Transverse colon (tissue), 4 donors: ENCODE measurements at regions not wholly inside any gene's neighbourhood (a gene's known extent, or its start where the extent isn't known, plus 50 kb on each side); places are given as distances from the start of the nearest gene placed in this dataset.

ENCODE experiments used
- DNase-seq: peaks from one replicate; pipeline ENCODE4 v3.0.0-alpha.2; 2019
- H3K27ac ChIP-seq, 4 donors: fragments of 200-600 bp; sonication (generic); 2 replicates each; pipeline ENCODE4 v1.5.1; 2016 to 2018; ENCODE audit warnings: inconsistent platforms in 4 of 4
- H3K27me3 ChIP-seq: fragments of 200-600 bp; sonication (generic); 2 replicates; pipeline ENCODE4 v1.5.1; 2017; ENCODE audit warnings: inconsistent platforms
- H3K36me3 ChIP-seq, 4 donors: fragments of 200-600 bp; sonication (generic); 2 replicates each; pipeline ENCODE4 v1.5.1; 2017 to 2019; ENCODE audit warnings: inconsistent platforms in 4 of 4
- H3K4me1 ChIP-seq, 4 donors: fragments of 200-600 bp; sonication (generic); 2 replicates each; pipeline ENCODE4 v1.5.1; 2017 to 2020; ENCODE audit warnings: inconsistent platforms in 4 of 4
- H3K4me3 ChIP-seq, 4 donors: fragments of 200-600 bp; sonication (generic); 1 replicate in 1 of 4; 2 replicates in 3 of 4; pipeline versions ENCODE4 v1.5.1 to v1.6.1; 2017 to 2019; ENCODE audit warnings: inconsistent platforms in 4 of 4
- H3K9me3 ChIP-seq, 2 donors: fragments of 200-600 bp; sonication (generic); 2 replicates each; pipeline ENCODE4 v1.5.1; 2017 to 2019; ENCODE audit warnings: inconsistent platforms in 2 of 2
- EP300 ChIP-seq: sonication (generic); formaldehyde crosslinking; IDR thresholded peaks from one replicate; pipeline ENCODE4 v1.6.1; 2017; ENCODE audit warnings: antibody characterized with exemption, low read depth
- POLR2A ChIP-seq: fragments of 450-650 bp; IDR thresholded peaks from one replicate; pipeline ENCODE4 v1.6.1; 2016; ENCODE audit warnings: antibody characterized with exemption, mild to moderate bottlenecking, moderate library complexity
- POLR2AphosphoS5 ChIP-seq, 3 donors: sonication (generic); formaldehyde crosslinking; IDR thresholded peaks; one replicate each; pipeline ENCODE4 v1.6.1; 2016; ENCODE audit warnings: antibody characterized with exemption in 3 of 3
- WGBS, 2 donors: methylation state at CpG; one replicate each; pipeline ENCODE4 v1.1.5; 2018; ENCODE audit warnings: low coverage in 1 of 2; 5-methylcytosine and 5-hydroxymethylcytosine counted together
- in situ Hi-C, 4 donors: fragments of 200-750 bp; cut with MboI; loops; one replicate each; pipeline versions ENCODE4 v1.15.0 to v1.15.1; 2017; ENCODE audit warnings: low sequenced_read_pairs in 3 of 4, low pct_ligation_motif_present in 1 of 4, low pct_unique_long_range_greater_than_20kb in 1 of 4
- intact Hi-C: fragments of 100-400 bp; cut with DNase I; formaldehyde crosslinking; loops from one replicate; pipeline ENCODE4 v1.15.1; 2023; ENCODE audit warnings: low total_unique reads
- TF ChIP-seq, protein P1 (sequence below), 5 experiments: fragments of 200-600 bp in 3 of 5; fragments of 450-650 bp in 2 of 5; sonication (generic) in 3 of 5; IDR thresholded peaks; 1 replicate in 2 of 5; 2 replicates in 3 of 5; pipeline ENCODE4 v1.5.1; 2016 to 2017; ENCODE audit warnings: antibody characterized with exemption in 5 of 5, inconsistent platforms in 3 of 5, mild to moderate bottlenecking in 2 of 5, moderate library complexity in 1 of 5

DNA sequence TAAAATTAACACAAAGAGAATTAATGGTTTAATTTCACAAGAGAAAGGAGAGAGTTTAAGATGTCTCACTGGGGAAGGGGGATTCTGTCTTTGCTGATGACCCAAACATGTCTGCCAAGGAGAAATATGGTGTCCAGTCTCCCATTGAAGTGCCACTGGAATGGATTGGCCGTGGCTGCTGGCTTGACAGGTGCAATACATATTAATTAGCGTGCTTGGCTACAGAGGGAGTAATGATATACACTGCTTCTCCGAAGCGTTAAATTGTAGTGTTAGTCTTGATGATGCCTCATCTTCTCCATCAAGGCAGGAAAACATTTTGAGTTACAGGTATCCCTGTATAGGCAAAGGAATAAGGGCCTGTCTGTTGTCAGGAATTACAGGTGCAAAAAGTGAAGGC, 393.4 kb upstream of the TMPO start:
- H3K4me1 ChIP-seq = no peaks in the 10 kb centered on the region
- H3K4me3 ChIP-seq = no peak overlapping the region
- no peak overlapping the region for H3K27ac ChIP-seq
- DNase-seq = no peak
- intact Hi-C loops (no loop called here), in situ Hi-C loops (no loop called here)
- no peaks in the 10 kb centered on the region for H3K36me3 ChIP-seq
- TF ChIP-seq, protein P1, sequence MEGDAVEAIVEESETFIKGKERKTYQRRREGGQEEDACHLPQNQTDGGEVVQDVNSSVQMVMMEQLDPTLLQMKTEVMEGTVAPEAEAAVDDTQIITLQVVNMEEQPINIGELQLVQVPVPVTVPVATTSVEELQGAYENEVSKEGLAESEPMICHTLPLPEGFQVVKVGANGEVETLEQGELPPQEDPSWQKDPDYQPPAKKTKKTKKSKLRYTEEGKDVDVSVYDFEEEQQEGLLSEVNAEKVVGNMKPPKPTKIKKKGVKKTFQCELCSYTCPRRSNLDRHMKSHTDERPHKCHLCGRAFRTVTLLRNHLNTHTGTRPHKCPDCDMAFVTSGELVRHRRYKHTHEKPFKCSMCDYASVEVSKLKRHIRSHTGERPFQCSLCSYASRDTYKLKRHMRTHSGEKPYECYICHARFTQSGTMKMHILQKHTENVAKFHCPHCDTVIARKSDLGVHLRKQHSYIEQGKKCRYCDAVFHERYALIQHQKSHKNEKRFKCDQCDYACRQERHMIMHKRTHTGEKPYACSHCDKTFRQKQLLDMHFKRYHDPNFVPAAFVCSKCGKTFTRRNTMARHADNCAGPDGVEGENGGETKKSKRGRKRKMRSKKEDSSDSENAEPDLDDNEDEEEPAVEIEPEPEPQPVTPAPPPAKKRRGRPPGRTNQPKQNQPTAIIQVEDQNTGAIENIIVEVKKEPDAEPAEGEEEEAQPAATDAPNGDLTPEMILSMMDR (IDR thresholded peaks at IDR 0.05) = no peak
- TF ChIP-seq EP300 = no peak
- TF ChIP-seq POLR2A = no peak
- TF ChIP-seq POLR2AphosphoS5 (IDR thresholded peaks at IDR 0.05) = no peak
- no peaks in the 10 kb centered on the region for H3K27me3 ChIP-seq
- WGBS, 2 donors = 58 to 83% methylated on average over 2 to 4 of the region's 4 CpGs
- no peaks in the 10 kb centered on the region for H3K9me3 ChIP-seq

DNA sequence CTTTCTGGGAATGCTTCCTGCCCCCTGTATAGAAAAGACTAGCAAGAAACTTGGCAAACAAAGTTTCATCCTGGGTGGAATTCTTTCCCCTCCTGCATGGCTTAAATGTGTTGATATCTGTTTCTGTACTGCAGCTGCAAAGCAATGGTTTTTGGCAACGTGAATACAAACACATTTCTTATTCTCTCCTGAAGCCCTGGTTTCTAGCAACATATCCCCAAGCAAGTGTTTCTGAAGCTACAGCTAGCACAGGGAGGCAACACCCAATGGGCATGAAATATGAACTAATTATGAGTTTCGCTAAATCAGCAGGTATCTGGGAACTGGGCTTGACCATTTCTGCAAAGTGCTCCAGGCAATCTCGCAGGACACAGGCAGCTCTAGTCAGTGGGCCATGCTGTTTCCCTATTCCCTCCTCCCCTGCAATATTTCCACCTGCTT, 392.3 kb upstream of the TMPO start:
- Histone ChIP-seq H3K9me3 (no peaks in the 10 kb centered on the region), H3K4me1 (no peaks in the 10 kb centered on the region), H3K27me3 (no peaks in the 10 kb centered on the region), H3K27ac (no peak overlapping the region), H3K36me3 (no peaks in the 10 kb centered on the region), H3K4me3 (no peak overlapping the region)
- in situ Hi-C loops = no loop called here
- TF ChIP-seq POLR2AphosphoS5 (IDR thresholded peaks at IDR 0.05) (no peak), EP300 (no peak), POLR2A (no peak)
- TF ChIP-seq, protein P1 (IDR thresholded peaks at IDR 0.05) = no peak
- intact Hi-C loops = no loop called here
- 13 to 41% methylated on average over 1 to 3 of the region's 3 CpGs for WGBS, 2 donors
- no peak for DNase-seq

DNA sequence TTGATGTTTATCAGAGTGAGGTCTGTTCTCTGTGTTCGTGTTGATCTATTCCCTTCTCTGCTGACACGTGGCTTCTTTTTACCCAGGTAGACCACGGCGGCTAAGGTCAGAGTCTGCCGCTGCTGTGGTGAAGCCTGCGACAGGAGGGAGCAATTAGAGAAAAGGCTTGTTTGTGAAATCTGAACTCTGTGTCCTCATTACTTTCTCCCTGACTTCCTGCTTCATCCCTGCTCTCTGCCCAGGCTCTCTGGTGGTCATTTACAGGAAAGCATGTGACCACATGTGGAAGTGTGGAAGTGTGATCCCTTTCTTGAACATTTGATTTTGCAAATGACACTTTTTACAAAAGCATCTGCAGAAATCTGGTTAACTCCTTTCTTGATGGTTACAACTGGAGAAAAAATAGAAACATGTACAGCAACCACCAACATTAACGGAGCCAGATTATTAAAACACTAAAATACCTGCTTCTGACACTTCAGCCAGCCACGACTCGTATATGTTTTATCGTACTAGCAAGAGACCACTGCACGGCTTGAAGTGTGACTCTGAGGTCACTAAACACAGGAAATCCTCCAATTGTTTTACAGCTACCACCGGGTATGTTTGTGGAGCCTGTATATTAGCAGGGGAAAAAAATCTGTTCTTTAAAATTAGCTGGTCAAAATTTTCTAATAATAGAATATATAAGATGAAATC, 388.6 kb upstream of the TMPO start:
- intact Hi-C loops = no loop called here
- no peak overlapping the region for H3K4me3 ChIP-seq
- H3K27ac ChIP-seq = no peak overlapping the region
- TF ChIP-seq, protein P1 (IDR thresholded peaks at IDR 0.05) = no peak
- TF ChIP-seq POLR2A (no peak), POLR2AphosphoS5 (IDR thresholded peaks at IDR 0.05) (no peak), EP300 (no peak)
- in situ Hi-C loops = no loop called here
- no peak for DNase-seq
- no peaks in the 10 kb centered on the region for H3K4me1 ChIP-seq
- WGBS, 2 donors = 31 to 45% methylated on average over 5 to 12 of the region's 12 CpGs
- no peaks in the 10 kb centered on the region for H3K9me3 ChIP-seq
- H3K36me3 ChIP-seq = no peaks in the 10 kb centered on the region
- no peaks in the 10 kb centered on the region for H3K27me3 ChIP-seq

DNA sequence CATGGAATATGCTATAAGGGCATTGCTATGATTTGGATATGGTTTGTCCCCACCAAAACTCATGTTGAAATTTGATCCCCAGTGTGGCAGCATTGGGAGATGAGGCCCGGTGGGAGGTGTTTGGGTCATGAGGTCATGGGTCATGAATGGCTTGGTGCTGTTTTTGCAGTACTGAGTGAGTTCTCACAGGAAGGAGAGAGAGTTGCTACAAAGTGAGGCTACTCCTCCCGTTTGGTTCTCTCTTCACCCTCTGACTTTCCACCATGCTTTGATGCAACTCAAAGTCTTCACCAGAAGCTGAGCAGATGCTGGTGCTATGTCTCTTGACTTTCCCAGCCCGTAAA, 388.1 kb upstream of the TMPO start:
- Histone ChIP-seq H3K4me1 (no peaks in the 10 kb centered on the region), H3K9me3 (no peaks in the 10 kb centered on the region), H3K27me3 (no peaks in the 10 kb centered on the region), H3K36me3 (no peaks in the 10 kb centered on the region), H3K4me3 (no peak overlapping the region), H3K27ac (no peak overlapping the region)
- TF ChIP-seq, protein P1 (IDR thresholded peaks at IDR 0.05) = no peak
- TF ChIP-seq POLR2AphosphoS5 (IDR thresholded peaks at IDR 0.05) (no peak), EP300 (no peak), POLR2A (no peak)
- DNase-seq = no peak
- 33 to 37% methylated on average over 2 to 3 of the region's 3 CpGs for WGBS, 2 donors
- intact Hi-C loops = no loop called here
- in situ Hi-C loops = no loop called here
